Effector CD8-positive, alpha-beta T cell (primary cell): ENCODE measurements at regions not wholly inside any gene's neighbourhood (a gene's known extent, or its start where the extent isn't known, plus 50 kb on each side); places are given as distances from the start of the nearest gene placed in this dataset.
"Not testable (repeated sequence)": the region's sequence is repeated elsewhere in the genome, so short reads cannot be mapped to it uniquely, and the experiment has no call there.

Experiments used
- DNase-seq: peaks from one replicate; lab custom pipeline; 2025; lab: John Stamatoyannopoulos, UW

DNA sequence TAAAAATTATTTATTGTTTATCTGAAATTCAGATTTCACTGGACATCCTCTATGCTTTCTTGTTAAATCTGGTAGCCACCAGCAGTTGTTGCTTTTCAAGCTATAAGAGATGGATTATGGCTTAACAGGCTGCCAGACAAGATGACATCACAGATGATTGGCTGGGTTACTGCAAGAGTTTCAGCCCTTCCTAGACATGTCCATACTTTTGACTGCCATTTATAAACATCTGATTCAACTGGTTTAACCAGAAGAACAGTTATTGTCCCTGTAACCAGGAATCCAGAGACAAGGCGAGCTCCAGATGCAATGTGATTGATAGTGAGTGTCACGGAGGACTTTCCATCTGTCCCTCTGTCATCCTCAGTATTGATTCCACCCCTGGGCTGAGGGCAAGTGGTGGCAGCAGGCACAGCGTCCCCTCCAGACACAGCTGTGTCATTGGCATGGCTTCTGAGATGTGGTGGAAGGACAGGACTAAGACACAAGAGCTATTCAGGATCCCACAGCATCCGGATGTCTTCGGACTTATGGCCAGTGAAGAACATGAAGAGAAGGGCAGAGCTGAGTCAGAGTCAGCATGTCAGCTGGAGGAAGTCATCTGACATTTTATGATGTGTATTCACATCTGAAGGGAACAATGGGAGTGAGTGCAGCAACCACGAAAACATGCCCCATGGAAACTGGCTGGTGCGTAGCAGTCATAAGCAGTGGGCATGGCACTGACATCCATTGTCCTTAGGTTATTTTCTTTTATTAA lies 284.5 kb upstream of the CDYL start:
- DNase-seq: no peak

DNA sequence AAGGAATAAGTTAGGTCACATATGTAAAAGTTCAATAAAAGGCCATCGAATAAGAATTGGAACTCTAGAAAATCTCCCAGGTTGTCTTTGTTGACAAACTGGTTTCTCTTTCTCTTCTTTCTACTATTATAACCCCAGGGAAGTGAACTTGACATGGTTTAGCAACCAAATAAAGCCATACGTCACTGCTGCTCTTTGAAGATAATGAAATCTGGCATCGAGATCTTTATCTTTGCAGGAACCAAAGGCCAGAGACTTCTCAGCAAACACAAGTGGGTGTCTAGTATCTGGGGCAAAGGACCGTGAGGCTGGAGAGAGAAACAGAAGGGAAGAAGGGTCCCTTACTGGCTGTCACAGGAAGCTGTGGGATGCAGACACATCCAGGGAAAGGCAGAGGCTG lies 286.7 kb upstream of the CDYL start:
- no peak for DNase-seq

DNA sequence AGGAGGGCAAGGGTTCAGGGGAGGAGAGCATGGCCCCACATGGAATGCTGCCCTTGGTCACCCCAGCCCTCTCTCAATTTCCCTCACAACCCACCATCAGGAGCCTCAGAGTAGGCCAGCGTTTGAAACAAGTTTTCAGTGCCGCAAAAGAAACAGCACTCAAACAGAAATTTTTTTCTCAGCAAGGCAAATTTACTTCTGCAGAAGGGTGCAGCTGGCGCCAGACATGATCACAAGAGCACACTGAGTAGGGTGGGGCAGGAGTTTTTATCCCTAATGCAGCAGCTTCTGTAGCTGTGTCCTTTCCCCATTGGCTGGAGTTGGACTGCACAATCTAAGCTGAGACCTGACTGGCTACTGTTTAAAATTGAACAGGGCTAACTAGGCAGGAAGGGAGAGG lies 287.8 kb upstream of the CDYL start:
- DNase-seq: no peak

DNA sequence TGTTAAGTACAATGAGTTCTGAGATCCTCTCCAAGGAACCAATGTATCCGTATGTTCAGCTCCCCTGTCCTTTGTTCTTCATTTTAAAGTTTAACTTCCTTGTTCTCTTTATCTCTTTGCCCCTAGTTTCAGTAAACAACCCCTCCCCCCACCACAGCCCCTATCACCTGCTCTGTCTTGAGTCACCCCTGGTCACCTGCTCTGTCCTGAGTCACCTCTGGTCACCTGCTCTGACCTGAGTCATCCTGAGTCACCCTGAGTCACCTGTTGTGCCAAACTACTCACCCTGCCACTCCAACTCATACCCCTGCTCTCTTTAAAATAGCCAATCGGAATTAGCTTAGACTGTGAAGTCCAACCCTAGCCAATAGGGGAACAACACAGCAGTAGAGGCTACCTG lies 288.7 kb upstream of the CDYL start:
- no peak for DNase-seq

DNA sequence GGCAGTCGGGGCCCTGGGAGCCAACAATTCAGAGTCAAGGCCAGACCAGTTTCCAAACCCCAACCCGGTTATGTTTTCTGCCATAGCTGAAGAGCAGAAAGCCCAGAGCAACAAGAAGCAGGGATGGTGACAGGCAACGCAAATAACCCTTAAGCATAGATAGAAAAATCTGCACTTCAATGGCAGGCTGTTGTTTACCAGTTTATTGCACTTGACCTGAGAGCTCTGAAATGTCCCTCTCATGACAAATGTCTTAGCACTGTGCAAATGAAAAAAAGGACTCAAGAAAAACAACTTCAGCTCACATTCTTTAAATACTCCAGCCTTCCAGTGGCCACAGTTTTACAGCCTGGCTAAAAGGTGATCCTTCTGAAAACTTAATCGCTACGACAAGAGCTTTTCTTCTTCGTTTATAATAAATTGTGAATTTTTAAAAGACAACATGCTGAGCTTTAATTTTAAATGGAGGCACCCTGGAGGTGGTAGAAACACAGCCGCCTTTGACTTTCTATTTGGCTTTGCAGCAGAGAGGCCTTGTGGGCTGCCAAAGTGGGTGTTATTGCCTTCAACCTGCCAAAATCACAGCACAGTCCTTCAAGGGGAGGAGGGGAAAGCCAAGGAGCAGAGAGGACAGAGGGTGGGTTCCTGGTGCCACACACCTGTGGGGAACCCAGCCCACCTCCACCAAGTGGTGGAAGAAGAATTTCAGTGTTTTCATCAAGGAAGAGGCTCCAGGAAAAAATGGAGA lies 289.5 kb upstream of the CDYL start:
- DNase-seq: no peak

DNA sequence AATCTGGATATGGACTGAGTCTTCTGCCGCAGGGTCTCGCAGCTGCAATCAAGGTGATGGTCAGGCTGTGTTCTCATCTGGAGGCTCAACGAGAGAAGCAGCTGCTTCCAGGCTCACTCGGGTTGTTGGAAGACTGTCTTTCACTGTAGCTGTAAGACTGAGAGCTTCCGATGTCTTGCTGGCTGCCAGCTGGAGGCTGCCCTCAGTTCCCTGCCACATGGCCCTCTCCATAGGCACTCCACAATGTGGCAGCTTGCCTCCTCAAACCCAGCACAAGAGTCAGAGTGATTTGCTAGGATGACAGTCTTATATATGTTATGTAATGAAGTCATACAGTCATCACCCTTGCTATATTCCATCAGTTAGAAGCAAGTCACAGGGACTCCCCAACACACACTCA lies 290.5 kb upstream of the CDYL start:
- no peak for DNase-seq

DNA sequence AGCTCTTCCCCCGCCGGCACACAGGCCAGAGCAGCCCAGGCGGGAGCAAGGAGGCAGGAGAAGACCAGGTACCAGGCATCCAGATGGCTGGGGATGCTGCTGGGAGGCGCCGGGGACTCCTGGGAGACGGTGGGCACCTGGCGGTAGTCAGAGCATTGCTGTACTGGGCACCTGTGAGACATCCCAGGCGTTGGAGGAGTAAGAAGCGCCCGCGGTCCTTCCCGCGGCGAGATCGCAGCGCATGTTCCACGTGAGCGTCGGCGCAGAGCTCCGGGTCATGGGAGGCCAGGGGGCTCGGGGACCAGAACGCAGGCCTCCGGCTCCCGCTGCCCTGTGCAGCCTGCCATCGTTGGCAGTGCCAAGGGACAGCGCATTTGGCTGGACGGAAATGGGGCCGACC lies 293.7 kb upstream of the CDYL start:
- DNase-seq: no peak

DNA sequence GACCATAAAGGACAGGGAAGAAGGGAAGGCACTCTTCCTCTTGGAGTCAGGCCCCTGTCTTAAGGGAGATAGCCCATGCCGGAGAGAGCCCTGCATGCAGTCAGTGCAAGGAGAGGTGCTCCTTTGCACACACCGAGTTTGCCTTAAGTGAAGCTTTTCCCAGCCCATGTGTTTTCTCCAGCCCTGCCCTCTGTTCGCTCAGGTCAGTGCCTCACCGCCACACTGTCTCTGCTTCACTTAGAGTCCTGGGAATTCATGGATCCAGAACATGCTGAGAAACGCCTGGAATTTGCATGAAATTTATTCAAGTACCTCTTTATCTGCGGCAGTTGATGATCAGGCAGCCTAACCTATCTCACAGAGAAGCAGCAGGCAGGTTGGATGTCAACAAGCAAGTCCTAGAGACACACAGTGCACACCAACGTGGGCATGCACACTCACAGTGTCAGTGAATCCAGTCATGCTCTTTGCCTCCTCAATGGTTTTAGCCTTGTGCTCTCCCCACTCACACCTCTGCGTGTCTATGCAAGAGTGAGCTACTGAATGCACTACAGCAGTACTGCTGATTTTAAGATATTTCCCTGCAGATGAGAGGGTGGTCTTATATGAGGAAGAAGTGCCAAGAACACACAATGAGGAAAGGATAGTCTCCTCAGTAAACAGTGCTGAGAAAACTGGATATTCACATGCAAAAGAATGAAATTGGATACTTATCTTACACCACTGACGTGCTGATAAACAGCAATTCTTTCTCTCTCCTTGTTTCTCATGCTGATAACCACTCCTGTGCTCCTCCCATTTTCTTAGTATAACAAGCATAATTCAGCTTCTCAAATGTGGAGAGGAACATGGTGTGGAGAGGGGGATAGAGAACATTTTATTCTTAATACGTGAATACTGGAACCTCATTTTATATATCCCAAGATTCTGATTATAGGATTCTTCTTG lies 295.1 kb upstream of the CDYL start:
- DNase-seq: no peak

DNA sequence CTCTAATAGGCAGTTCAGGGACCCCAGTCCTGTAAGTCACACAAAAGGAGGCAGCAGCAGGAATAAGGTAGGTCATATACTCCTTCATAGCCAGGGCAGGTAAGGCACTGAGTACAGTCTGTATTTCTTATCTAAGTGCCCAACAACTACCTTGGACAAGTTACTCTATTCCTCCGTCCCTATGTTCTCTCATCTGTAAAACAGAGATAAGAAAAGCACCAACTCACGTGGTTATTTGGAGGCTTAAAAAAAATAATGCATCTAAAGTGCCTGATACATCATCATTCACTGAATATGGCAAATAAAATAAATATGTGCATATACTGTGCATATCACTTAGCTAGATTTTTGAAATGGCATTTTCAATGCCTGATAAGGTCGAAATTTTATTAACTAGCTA lies 298.1 kb upstream of the CDYL start:
- DNase-seq: no peak

DNA sequence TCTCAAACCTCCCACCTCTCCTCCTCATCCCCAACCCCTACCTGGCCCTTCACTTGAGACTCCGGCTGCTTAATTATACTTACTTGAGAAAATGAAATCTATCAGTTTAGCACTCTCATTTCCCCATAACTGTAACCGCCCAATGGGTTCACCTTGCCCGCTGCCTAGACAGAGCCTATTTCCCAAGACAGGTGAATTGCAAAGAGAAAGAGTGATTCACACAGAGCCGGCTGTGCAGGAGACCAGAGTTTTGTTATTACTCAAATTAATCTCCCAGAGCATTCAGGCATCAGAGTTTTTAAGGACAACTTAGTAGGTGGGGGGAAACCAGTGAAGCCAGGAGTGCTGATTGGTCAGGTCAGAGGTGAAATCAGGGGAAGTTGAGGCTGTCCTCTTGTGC lies 301.4 kb upstream of the CDYL start:
- DNase-seq: no peak

DNA sequence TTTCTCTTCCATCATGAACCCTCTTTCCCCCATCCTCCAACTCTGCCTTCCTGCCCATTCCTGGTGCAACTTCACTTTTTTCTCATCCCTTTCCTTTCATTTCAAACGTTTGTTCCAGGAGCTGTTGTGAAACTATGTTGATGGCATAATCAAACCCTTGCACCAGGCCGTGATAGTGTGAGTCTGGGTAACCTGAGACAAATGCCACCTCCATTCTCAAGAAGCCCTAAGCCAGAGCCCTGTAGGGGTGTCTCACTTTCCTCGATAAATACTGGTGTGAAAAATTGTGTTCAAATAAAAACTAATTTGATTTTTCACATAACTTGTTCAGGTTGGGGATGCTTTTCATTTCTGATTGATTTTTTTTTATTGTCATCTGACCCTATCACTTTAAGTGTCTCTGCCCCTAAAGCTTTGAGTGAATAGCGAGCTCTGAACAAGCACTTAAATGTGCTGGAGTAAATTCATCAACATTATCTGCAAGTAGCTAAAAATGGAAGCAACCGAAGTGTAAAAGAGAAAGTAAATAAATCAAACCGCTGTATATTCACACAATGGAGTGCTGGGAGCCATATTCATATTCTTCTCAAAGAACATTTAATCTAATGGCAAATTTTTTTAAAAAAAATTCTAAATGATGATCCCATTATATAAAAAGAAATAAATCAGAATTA lies 303.1 kb upstream of the CDYL start:
- DNase-seq: no peak

DNA sequence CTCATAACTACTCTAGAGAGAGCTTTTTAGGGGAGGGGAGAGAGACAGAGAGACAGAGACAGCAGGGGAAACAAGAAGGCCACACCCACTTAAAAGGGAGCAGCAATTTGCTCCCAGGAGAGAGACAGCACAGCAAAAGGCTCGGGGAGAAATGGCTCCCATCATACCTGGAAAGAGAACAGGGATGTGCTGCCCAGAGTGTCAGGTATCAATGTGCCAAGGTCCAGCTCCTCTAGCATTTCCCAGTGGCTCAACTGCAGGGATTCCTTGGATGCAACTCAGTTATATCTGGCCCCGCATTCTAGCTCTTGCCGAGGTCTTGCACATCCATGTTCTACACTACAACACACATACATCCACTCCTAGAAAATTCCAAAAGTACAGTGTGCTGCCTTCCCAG lies 304.0 kb upstream of the CDYL start:
- no peak for DNase-seq

DNA sequence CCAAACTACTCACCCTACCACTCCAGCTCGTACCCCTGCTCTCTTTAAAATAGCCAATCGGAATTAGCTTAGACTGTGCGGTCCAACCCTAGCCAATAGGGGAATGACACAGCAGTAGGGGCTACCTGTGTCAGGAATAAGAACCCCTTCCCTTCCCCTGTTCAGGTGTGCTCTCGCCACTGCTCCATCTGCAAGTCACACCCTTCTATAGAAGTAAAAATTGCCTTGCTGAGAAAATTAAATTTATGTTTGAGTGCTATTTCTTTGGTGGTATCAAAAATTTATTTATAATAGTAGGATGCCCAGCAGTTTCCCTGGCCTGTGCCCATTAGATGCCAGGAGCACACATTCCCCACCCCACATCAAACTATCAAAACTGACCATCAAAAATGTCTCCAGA lies 304.7 kb upstream of the CDYL start:
- not testable (repeated sequence) for DNase-seq

DNA sequence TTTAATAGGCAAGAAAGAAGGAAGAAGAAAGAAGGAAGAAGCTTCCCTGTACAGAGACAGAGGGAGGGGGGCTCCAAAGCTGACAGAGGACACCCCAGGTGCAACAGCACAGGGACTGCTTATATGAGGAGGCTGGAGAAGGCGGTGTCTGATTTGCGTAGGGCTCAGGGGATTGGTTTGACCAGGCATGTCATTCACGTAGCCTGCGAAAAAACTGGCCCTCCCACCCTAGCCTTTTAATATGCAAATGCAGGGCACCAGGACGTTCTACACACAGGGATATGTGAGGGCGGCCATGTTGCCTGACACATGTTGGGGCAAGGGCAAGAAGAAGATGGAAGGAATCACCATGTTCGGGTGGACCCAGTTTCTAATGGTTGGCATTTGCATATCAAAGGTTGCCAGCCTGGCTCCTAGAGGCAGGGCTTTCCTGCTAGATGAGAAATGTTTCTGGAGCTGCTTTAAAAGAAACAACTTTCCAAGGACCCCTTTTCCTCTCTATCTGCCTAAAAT lies 305.4 kb upstream of the CDYL start:
- DNase-seq: no peak

DNA sequence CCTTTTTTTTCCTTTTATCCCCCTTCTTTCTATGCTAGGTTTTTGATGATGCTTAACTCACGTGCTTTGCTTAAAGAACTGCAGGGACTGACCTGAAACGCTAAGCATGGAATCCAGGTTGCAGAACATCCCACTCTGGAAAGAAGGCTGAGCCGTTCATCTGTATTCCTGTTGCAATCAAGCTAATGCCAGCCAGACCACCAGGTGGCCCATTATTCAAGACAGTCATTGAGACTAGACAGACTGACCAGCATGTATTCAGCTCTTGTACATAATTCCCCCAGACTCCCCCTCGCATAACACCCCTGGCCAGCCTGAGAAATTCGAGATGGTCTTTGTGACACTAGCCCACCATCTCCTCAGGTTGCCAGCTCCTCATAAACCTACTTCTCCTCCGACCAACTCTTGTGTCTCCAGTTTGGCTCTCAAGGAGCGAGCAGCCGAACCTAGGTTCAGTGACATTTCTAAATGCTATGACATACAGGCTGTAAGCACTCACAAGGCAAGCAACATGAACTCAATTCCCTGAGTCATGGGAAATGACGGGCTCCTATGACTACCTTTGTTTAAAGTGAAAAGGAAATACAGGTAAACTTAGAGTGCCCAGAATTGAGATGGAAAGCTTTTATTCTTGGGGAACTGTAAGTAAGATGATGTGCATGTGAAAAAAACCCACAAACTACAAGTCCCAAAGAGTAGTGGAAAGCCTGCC lies 309.3 kb upstream of the CDYL start:
- DNase-seq: no peak

DNA sequence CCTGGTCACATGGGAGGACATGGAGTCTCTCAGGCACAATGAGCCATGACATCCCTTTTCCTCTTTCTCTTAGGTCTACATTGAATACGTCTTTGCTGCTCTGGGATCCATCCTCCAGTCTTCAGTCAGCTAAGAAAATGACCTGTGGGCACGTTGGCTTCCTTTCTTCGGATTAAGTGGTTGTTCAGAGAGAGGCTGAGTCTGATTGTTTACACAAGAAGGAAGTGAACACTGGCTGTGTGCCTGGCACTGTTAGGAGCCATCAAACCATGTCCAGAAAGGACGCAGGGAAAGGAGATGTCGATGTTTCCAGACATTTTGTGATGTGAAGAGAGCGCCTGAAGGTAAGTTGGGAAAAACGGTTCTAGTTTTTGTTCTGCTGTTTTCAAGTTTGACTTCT lies 309.9 kb upstream of the CDYL start:
- DNase-seq: no peak

DNA sequence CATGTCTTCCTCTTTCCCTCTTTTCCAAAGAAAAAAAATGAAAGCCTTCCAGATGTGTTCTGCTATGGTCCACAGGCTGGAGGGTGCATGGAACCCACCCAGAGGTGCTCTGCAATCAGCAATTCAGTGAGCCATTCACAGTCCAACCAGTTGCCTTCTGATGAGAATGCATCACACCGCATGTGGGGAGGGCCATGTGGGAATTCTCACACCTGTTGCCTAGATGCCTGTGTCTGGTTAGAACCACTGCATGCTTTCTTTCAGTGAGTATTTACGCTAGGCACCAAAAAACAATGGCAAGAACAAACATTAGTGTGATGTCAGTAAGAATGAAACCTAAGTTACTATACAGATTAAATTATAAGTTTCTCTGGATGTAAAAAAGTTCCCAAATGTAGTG lies 311.6 kb upstream of the CDYL start:
- no peak for DNase-seq

DNA sequence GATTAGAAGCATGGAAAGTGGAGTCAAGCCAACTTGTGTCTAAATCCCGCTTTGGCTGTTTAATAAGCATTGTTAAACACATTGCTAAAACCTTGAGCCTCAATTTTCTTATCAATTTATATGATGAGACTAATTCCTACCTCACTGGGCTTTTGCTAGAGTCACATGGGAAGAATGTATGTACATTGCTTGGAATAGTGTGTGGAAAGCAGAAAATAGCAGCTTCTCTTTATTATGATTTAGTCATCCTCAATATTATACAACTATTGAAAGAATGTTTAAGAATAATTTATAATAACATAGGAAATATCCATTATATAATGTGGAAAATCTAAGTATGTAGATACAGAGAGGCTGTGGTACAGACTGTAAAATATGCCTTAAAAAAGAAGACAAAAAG lies 313.0 kb upstream of the CDYL start:
- no peak for DNase-seq

DNA sequence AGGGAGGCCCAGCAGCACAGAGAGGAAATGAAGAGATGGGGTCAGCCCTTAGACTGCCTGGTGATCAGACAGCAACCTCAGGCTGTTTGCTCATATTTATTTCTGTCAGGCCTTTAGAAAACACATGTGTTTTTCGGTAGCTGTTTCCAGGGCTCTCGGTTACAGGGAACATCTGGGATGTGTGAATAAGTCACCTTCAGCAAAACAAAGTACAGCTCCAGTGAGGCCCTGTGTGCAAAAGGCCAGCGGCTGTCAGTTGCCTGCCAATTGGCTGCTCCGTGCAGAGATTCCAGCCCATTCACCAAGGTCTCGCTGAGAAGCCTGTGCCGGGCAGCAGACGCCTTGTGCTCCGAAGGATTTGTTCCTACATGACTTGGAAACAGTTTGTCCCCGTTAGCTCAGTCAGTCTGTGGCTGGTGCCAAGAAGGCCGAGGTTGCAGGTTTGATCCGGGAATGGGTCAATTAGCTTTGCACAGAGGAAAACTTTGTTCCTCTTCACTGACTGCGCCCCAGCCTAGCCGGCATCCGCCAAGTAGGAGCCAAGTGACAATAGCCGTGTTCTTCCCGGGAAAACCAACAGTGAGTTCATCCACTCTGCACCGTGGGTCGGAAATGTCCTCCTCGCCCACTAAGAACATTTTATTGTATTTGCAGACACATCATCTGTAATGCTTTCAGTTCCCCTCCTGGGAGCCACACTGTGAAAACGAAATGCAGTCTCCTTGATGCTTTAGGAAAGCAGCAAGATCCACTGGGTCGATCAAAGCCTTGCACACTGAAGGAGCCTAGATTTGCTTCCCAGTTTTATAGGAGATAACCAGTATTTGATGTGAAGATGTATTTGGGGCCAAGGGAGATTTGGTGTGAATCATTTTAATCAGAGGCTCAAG lies 315.4 kb upstream of the CDYL start:
- DNase-seq: no peak

DNA sequence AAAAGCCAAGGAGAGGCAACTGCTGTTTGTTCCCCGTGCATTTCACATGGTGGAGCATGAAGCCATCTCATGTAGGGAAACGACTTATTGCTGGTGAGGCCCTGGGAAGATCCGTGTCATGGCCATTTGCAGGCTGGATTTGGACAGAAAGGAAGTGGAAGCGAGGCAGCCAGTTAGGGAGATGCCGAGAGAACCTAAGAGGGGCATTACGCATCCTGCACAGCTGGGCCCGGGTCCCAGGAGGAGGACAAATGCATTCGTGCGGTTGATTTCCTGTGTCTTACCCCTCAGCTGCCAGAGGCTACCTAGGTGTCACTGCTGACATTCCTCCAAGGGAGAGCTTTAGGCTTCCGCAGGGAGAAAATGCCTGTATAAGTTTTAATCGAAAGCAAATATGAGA lies 316.2 kb upstream of the CDYL start:
- DNase-seq: no peak
